ENCODE measurements at regions not wholly inside any gene's neighbourhood (a gene's known extent, or its start where the extent isn't known, plus 50 kb on each side); places are given as distances from the start of the nearest gene placed in this dataset.

GRCh38 chr11:33413301-33413700 is 156.1 kb downstream of the HIPK3 start:
- TF ChIP-seq CTCF (IDR thresholded peaks at IDR 0.05) (no peak), POLR2AphosphoS5 (IDR thresholded peaks at IDR 0.05) (no peak), POLR2A (IDR thresholded peaks at IDR 0.05) (no peak), EP300 (IDR thresholded peaks at IDR 0.05) (no peak)
